ENCODE measurements at regions not wholly inside any gene's neighbourhood (a gene's known extent, or its start where the extent isn't known, plus 50 kb on each side); places are given as distances from the start of the nearest gene placed in this dataset.

DNA sequence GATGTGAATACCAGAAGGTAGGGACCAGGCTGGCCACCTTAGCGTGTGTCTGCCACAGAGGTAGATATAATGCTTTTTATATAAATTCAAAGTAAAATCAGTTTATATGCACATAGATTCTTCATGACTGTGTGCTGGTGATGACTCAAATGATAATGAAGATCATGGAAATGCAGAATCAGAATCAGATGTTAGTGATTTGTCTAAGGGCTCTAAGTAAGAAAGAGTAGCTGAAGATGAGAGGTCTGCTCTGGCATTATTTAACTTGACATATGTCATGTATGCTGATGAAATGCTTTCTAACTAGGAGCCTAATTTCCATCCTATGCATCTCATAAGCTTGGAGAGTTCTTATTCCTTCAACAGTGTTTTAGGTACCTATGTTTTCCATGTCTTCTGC is 50.3 kb upstream of the DPH6 start:
- no peak for DNase-seq
- H3K9me3 ChIP-seq = peaks cover 0 to 2% of the 10 kb centered on the region in 2 donors
- no peaks in the 10 kb centered on the region for H3K36me3 ChIP-seq
- H3K4me1 ChIP-seq = no peaks in the 10 kb centered on the region
- H3K4me3 ChIP-seq = no peak overlapping the region
- intact Hi-C loops (cut with DNase I) = no loop called here
- H3K27ac ChIP-seq = no peak overlapping the region
- ATAC-seq = no peak
- no peak for TF ChIP-seq CTCF (IDR thresholded peaks at IDR 0.05)
- H3K27me3 ChIP-seq = no peaks in the 10 kb centered on the region

DNA sequence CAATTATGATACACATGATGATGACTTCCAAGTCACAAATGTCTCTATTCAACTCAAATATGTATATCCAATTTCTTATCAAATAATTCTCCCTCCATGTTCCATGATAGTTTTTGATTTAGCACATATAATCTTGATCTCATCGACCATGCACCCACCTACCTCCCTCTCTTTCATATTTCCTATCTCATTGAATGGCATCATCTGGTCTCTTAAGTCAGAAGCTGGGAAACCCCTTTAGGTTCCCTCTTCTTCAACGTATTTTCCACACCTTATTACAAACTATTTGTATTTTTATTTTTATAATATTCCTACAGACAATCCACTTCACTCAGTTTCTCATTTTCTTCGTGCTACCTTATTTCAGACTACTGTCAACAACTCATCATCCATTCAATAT is 56.9 kb upstream of the DPH6 start:
- no peaks in the 10 kb centered on the region for H3K9me3 ChIP-seq
- no peaks in the 10 kb centered on the region for H3K36me3 ChIP-seq
- H3K27ac ChIP-seq = no peak overlapping the region
- TF ChIP-seq CTCF (IDR thresholded peaks at IDR 0.05) = no peak
- H3K4me1 ChIP-seq = no peaks in the 10 kb centered on the region
- DNase-seq (no peak), ATAC-seq (no peak)
- intact Hi-C loops (cut with DNase I) = no loop called here
- no peaks in the 10 kb centered on the region for H3K27me3 ChIP-seq
- no peak overlapping the region for H3K4me3 ChIP-seq

- DNase-seq (no peak), ATAC-seq (no peak)
- no peak overlapping the region for H3K27ac ChIP-seq
- H3K27me3 ChIP-seq = no peaks in the 10 kb centered on the region
- H3K9me3 ChIP-seq = no peaks in the 10 kb centered on the region
- no peaks in the 10 kb centered on the region for H3K4me1 ChIP-seq
- intact Hi-C loops (cut with DNase I) = no loop called here
- H3K36me3 ChIP-seq = no peaks in the 10 kb centered on the region
- H3K4me3 ChIP-seq = no peak overlapping the region
- TF ChIP-seq CTCF (IDR thresholded peaks at IDR 0.05) = no peak
Observed at GRCh38 chr15:35603301-35603700, 57.3 kb upstream of the DPH6 start.

- Histone ChIP-seq H3K27ac (no peak overlapping the region), H3K27me3 (no peaks in the 10 kb centered on the region), H3K36me3 (no peaks in the 10 kb centered on the region), H3K4me1 (no peaks in the 10 kb centered on the region), H3K4me3 (no peak overlapping the region), H3K9me3 (no peaks in the 10 kb centered on the region)
- ATAC-seq = no peak
- intact Hi-C loops (cut with DNase I) = no loop called here
- no peak for DNase-seq
- TF ChIP-seq CTCF (IDR thresholded peaks at IDR 0.05) = no peak
Observed at GRCh38 chr15:35603856-35604255, 57.9 kb upstream of the DPH6 start.

GRCh38 chr15:35605764-35606449 is 59.9 kb upstream of the DPH6 start:
- DNase-seq (no peak), ATAC-seq (no peak)
- H3K4me3 ChIP-seq = no peak overlapping the region
- no peaks in the 10 kb centered on the region for H3K36me3 ChIP-seq
- H3K27me3 ChIP-seq = no peaks in the 10 kb centered on the region
- no peaks in the 10 kb centered on the region for H3K4me1 ChIP-seq
- no peaks in the 10 kb centered on the region for H3K9me3 ChIP-seq
- intact Hi-C loops (cut with DNase I) = no loop called here
- H3K27ac ChIP-seq = no peak overlapping the region
- TF ChIP-seq CTCF (IDR thresholded peaks at IDR 0.05) = no peak
